ENCODE measurements at regions not wholly inside any gene's neighbourhood (a gene's known extent, or its start where the extent isn't known, plus 50 kb on each side); places are given as distances from the start of the nearest gene placed in this dataset.

DNA sequence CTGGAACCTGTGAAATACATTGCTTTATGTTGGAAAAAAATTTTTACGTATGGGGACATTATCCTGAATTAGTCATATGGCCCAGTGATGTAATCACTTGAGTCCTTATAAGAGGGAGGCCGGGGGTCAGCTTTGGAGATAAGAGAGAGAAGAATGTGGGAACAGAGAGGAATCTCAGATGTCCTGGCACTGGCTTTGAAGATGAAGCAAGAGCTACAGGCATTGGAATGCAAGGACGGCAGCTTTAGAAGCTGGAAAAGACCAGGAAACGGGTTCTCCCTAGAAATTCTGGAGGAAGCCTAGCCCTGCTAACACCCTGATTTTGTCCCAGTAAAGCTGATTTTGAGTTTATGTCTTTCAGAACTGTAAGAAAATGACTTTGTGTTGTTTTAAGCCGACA is 1129.9 kb upstream of the GYPC start:
- intact Hi-C loops (cut with micrococcal nuclease; ENCODE audit: unreplicated experiment) (no loop called here), in situ Hi-C loops (cut with MboI) (no loop called here)
- FAIRE-seq (no peak), DNase-seq (ENCODE audit: low read depth, low spot score) (no peak), ATAC-seq (no peak)
- H3K36me3 ChIP-seq (ENCODE audit: control insufficient read depth in 2 of 2, insufficient read depth in 2 of 2, low read length in 1 of 2), result no peaks in the 10 kb centered on the region
- H3K27me3 ChIP-seq (replicated peaks in 1 of 2; ENCODE audit: control insufficient read depth in 2 of 2, insufficient read depth in 2 of 2, low read length in 1 of 2), result no peaks in the 10 kb centered on the region
- no peaks in the 10 kb centered on the region for H3K79me2 ChIP-seq (ENCODE audit: control insufficient read depth, insufficient read depth, low read length)
- ChIA-PET RAD21 (ENCODE audit: unreplicated experiment) (no interaction called here), POLR2A (no interaction called here), CTCF (no interaction called here), SMC1A (ENCODE audit: uncharacterized antibody, unreplicated experiment) (interaction anchor here (1.4 kb wide), 1 partner anchor 9 kb away, joined by 3 read pairs; no protein-coding TSS in a partner anchor)
- no peaks in the 10 kb centered on the region for H3K9me3 ChIP-seq (replicated peaks; ENCODE audit: control insufficient read depth, insufficient read depth, low read length)
- H3K4me3 ChIP-seq, result no peak overlapping the region
- TF ChIP-seq SMAD5 (IDR thresholded peaks at IDR 0.05; ENCODE audit: low read depth) (no peak), NR2F1 (conservative IDR thresholded peaks at IDR 0.05) (no peak), PAX8 (IDR thresholded peaks at IDR 0.05) (no peak), ZZZ3 (IDR thresholded peaks at IDR 0.05; ENCODE audit: control insufficient read depth, insufficient read length, low read depth) (no peak), DPF2 (IDR thresholded peaks at IDR 0.05) (no peak), NBN (IDR thresholded peaks at IDR 0.05) (no peak), SRF (IDR thresholded peaks at IDR 0.05; ENCODE audit: low read depth in 2 of 2, low read length in 2 of 2) (no peak), CREM (IDR thresholded peaks at IDR 0.05; ENCODE audit: low read depth) (no peak), EED (IDR thresholded peaks at IDR 0.05; ENCODE audit: low read depth) (no peak), BMI1 (IDR thresholded peaks at IDR 0.05; ENCODE audit: borderline replicate concordance) (no peak), GABPA (IDR thresholded peaks at IDR 0.05; ENCODE audit: low read depth) (no peak), MTA3 (IDR thresholded peaks at IDR 0.05; ENCODE audit: borderline replicate concordance, low read length) (no peak)
- TF ChIP-seq, protein P1, sequence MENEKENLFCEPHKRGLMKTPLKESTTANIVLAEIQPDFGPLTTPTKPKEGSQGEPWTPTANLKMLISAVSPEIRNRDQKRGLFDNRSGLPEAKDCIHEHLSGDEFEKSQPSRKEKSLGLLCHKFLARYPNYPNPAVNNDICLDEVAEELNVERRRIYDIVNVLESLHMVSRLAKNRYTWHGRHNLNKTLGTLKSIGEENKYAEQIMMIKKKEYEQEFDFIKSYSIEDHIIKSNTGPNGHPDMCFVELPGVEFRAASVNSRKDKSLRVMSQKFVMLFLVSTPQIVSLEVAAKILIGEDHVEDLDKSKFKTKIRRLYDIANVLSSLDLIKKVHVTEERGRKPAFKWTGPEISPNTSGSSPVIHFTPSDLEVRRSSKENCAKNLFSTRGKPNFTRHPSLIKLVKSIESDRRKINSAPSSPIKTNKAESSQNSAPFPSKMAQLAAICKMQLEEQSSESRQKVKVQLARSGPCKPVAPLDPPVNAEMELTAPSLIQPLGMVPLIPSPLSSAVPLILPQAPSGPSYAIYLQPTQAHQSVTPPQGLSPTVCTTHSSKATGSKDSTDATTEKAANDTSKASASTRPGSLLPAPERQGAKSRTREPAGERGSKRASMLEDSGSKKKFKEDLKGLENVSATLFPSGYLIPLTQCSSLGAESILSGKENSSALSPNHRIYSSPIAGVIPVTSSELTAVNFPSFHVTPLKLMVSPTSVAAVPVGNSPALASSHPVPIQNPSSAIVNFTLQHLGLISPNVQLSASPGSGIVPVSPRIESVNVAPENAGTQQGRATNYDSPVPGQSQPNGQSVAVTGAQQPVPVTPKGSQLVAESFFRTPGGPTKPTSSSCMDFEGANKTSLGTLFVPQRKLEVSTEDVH (IDR thresholded peaks at IDR 0.05; ENCODE audit: low read depth, partially characterized antibody), result no peak
- H4K20me1 ChIP-seq (ENCODE audit: control insufficient read depth, insufficient read depth), result no peaks in the 10 kb centered on the region
- H3K9ac ChIP-seq (ENCODE audit: control insufficient read depth, insufficient read depth, low read length), result no peak overlapping the region
- 28% methylated on average over 5 of the region's 5 CpGs for WGBS (ENCODE audit: insufficient coverage, insufficient replicate concordance, low lambda C conversion rate, missing lambda C conversion rate)
- no TSS peak for BruUV-seq (replicated peaks)
- H3K4me1 ChIP-seq (ENCODE audit: control insufficient read depth, insufficient read depth, low read length), result no peaks in the 10 kb centered on the region
- no peak overlapping the region for H3K4me2 ChIP-seq (ENCODE audit: control insufficient read depth, insufficient read depth)
- no peak overlapping the region for H2AFZ ChIP-seq (ENCODE audit: control insufficient read depth, low read depth, low read length)
- no peak overlapping the region for H3K27ac ChIP-seq (ENCODE audit: control insufficient read depth, insufficient read depth)

Measured in GM12878 (cell line).